HUES48 (cell line): ENCODE measurements at regions not wholly inside any gene's neighbourhood (a gene's known extent, or its start where the extent isn't known, plus 50 kb on each side); places are given as distances from the start of the nearest gene placed in this dataset.

Source experiments
- H3K27ac ChIP-seq: one replicate; pipeline ENCODE4 v1.7.0; 2013; ENCODE audit warnings: low read depth, low read length, inconsistent platforms
- H3K27me3 ChIP-seq: 2 replicates; pipeline ENCODE4 v1.6.1; 2013; ENCODE audit warnings: mild to moderate bottlenecking, low read length; ENCODE audit not compliant: control insufficient read depth, insufficient read depth
- H3K36me3 ChIP-seq: 2 replicates; pipeline ENCODE4 v1.6.1; 2013; ENCODE audit warnings: low read length; ENCODE audit not compliant: control insufficient read depth, insufficient read depth
- H3K4me1 ChIP-seq: 2 replicates; pipeline ENCODE4 v1.6.1; 2013; ENCODE audit warnings: mild to moderate bottlenecking, low read length; ENCODE audit not compliant: control insufficient read depth, insufficient read depth
- H3K4me3 ChIP-seq: 2 replicates; pipeline ENCODE4 v1.5.1; 2013; ENCODE audit warnings: mild to moderate bottlenecking, low read depth, low read length
- H3K9ac ChIP-seq: 2 replicates; pipeline ENCODE4 v1.6.1; 2013; ENCODE audit warnings: mild to moderate bottlenecking, low read depth, low read length, moderate library complexity
- H3K9me3 ChIP-seq: 2 replicates; pipeline ENCODE4 v1.6.1; 2013; ENCODE audit warnings: low read length; ENCODE audit not compliant: control insufficient read depth, insufficient read depth

DNA sequence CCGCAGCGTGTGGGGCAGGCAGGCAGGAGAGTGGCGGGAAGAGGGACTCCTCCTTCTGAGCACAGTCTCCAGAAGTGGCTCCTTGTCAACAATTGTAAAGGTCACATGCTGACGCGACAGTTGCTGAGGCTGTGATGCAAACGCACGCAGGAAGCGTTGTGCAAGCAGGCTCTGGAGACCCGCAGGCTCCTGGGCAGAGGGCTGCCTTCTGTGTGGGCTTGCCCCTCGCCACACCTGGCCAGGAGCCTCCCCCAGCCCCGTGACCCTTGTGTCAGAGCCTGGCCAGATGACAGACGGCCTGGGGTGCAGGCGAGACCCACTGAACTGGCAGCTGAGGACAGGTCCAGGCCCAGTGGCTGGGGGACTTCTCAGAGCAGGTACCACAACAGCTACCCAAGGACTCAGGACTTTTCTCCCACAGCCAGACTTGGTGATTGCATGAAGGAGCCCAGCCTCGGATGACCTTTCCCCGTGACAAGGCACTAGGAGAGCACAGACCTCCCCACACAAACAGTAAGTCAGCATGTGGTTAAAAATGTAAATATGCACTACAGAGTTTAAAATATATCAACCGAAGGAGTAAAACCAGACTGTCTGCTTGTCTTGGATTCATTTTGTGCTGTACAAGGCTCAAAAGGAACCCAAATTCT, 222.1 kb upstream of the RREB1 start:
- H3K4me1 ChIP-seq = peaks cover 6% of the 10 kb centered on the region
- no peaks in the 10 kb centered on the region for H3K36me3 ChIP-seq
- H3K9ac ChIP-seq = no peak overlapping the region
- no peaks in the 10 kb centered on the region for H3K9me3 ChIP-seq
- H3K27ac ChIP-seq = no peak overlapping the region
- no peaks in the 10 kb centered on the region for H3K27me3 ChIP-seq
- H3K4me3 ChIP-seq = no peak overlapping the region

GRCh38 chr6:6886171-6886885, 221.4 kb upstream of the RREB1 start:
- Histone ChIP-seq H3K9me3 (no peaks in the 10 kb centered on the region), H3K27ac (no peak overlapping the region), H3K4me1 (peaks cover 12% of the 10 kb centered on the region), H3K4me3 (no peak overlapping the region), H3K27me3 (no peaks in the 10 kb centered on the region), H3K9ac (no peak overlapping the region), H3K36me3 (no peaks in the 10 kb centered on the region)

DNA sequence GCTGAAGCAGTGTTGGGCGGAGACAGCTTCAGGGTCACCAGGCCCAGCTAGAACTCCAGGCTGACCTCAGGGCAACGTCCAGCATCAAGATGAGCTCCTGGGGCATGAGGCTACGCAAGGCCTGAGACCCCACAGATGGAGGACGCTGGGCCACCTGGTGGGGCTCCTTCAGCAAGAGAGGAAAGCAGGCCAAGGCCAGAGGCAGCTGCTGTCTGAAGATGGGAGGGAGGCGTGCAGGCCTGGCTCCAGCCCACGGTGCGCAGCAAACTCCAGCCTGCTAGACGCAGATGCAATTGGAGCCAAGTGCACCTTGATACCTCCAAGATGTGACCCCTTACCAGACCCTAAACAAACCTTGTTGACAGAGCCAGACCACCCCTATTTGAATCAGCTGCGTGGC, 220.9 kb upstream of the RREB1 start:
- H3K27ac ChIP-seq = no peak overlapping the region
- peaks cover 13% of the 10 kb centered on the region for H3K4me1 ChIP-seq
- no peak overlapping the region for H3K4me3 ChIP-seq
- H3K9me3 ChIP-seq = no peaks in the 10 kb centered on the region
- no peaks in the 10 kb centered on the region for H3K27me3 ChIP-seq
- H3K9ac ChIP-seq = no peak overlapping the region
- H3K36me3 ChIP-seq = no peaks in the 10 kb centered on the region

DNA sequence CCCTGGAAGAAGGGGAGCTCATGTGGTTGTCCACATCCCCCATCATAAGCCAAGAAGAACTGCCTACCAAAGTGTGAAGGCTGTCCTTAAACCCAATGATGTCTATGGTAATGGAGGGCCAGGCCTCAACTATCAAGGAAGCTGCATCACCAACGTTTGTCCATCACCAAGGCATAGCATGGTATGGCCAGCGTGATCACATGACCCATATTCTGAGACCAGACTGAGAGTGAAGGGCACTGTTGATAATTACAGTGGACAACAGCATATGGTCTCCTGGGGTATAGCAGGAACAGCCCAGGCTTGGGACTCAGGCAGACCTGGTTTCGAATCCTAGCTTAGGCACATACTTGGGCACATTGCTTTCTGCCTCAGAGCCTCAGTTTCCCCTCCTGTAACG, 218.2 kb upstream of the RREB1 start:
- Histone ChIP-seq H3K36me3 (no peaks in the 10 kb centered on the region), H3K4me1 (peaks cover 13% of the 10 kb centered on the region)

DNA sequence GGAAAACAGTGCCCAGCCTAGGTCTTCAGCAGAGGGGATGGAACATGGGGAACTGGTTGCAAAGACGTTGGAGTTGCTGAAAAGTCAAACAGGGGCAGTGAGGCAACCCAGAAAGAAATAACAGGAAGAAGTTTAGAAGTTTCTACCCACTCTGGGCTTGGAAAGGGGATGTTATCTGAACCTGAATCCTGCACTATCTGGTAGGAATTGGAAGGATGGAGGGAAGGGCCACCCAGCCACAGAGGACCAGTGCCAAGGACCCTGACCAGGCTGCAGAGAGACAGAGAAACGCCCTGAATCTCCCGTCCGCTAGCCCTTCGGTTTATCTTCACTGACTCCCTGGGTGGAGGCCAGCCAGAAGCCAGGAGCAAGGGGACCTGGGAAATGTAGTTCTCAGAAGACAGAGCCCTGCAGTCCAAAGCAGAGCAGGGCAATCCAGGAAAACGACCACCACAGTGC, 217.3 kb upstream of the RREB1 start:
- no peak overlapping the region for H3K27ac ChIP-seq
- no peak overlapping the region for H3K4me3 ChIP-seq
- no peaks in the 10 kb centered on the region for H3K36me3 ChIP-seq
- no peaks in the 10 kb centered on the region for H3K9me3 ChIP-seq
- H3K9ac ChIP-seq = no peak overlapping the region
- H3K27me3 ChIP-seq = no peaks in the 10 kb centered on the region
- H3K4me1 ChIP-seq = peaks cover 13% of the 10 kb centered on the region

More for the DNA sequence above, 218.2 kb upstream of the RREB1 start:
- H3K27ac ChIP-seq = no peak overlapping the region
- no peaks in the 10 kb centered on the region for H3K9me3 ChIP-seq
- no peak overlapping the region for H3K4me3 ChIP-seq
- no peaks in the 10 kb centered on the region for H3K27me3 ChIP-seq
- H3K9ac ChIP-seq = no peak overlapping the region

DNA sequence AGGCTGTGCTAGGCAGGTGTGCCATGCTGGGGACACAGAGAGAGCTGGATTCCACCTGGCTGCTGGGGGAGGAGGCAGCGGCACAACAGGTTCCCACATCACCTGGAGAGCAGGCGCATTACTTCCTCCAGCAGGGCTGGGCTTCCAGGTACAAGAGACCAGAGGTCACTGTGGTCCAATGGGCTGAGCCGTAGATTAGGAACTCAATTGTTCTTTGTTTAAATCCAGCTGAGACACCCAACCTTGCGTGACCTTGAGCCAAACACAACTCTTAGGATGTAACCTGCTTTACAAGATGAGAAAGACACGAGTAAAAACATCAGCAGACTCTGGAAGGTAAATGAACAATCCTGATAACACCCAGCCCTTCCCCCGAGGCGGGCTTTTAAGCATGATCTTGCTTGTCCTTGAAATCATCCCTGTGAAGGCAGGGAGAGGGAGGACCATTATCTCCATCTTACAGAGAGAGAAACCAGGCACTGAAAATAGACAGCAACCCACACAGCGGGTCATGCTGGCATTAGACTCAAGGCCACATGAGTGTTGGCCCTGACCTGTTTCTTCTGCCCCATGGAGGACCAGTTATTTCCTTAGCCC, 216.5 kb upstream of the RREB1 start:
- peaks cover 13% of the 10 kb centered on the region for H3K4me1 ChIP-seq
- H3K27ac ChIP-seq = no peak overlapping the region
- no peak overlapping the region for H3K4me3 ChIP-seq
- no peaks in the 10 kb centered on the region for H3K36me3 ChIP-seq
- no peaks in the 10 kb centered on the region for H3K9me3 ChIP-seq
- H3K9ac ChIP-seq = no peak overlapping the region
- H3K27me3 ChIP-seq = no peaks in the 10 kb centered on the region

- no peak overlapping the region for H3K4me3 ChIP-seq
- peaks cover 13% of the 10 kb centered on the region for H3K4me1 ChIP-seq
- no peak overlapping the region for H3K9ac ChIP-seq
- H3K27ac ChIP-seq = no peak overlapping the region
- no peaks in the 10 kb centered on the region for H3K9me3 ChIP-seq
- no peaks in the 10 kb centered on the region for H3K27me3 ChIP-seq
- no peaks in the 10 kb centered on the region for H3K36me3 ChIP-seq
Observed at GRCh38 chr6:6891949-6892461, 215.8 kb upstream of the RREB1 start.

DNA sequence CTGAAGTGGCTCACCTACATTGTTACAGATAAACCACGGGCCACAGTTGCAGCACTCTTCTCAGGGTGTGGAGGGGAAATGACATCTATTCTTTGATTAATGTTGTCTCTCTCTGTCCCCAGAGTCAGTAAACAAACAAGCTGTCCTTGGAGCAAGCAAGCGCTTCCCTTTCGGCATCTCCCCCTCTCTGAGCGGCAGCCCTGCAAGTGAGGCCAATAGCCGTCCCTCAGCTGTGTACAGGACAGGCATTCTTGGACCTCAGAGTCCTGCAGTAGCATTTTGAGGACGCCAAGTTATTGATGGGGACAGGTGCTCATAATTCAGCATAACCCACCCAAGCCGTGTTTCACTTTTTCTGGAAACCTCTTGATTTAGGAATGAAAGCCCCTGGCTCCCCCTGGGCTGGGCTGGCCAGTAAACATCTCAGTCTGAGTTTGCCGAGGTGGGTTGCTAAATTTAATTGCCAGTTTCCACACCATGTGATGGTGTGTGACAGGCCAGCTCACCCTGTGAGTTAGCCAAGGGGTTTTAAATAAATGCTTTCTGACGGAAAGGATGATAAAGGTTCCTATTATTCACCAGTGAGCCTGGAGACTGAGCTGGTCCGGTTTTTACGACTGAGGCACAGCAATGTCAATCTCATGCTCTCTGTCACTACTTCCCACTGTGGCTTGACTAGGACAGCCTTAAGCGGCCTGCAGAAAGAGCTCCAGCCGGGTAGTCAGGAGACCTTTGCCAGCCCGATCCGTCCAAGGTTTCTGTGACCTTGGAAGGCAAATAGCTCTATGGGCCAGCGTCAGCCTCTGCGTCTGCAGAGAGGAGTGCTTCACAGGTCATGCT, 214.8 kb upstream of the RREB1 start:
- no peak overlapping the region for H3K9ac ChIP-seq
- peaks cover 13% of the 10 kb centered on the region for H3K4me1 ChIP-seq
- no peaks in the 10 kb centered on the region for H3K36me3 ChIP-seq
- no peaks in the 10 kb centered on the region for H3K27me3 ChIP-seq
- no peak overlapping the region for H3K4me3 ChIP-seq
- H3K27ac ChIP-seq = no peak overlapping the region
- no peaks in the 10 kb centered on the region for H3K9me3 ChIP-seq

DNA sequence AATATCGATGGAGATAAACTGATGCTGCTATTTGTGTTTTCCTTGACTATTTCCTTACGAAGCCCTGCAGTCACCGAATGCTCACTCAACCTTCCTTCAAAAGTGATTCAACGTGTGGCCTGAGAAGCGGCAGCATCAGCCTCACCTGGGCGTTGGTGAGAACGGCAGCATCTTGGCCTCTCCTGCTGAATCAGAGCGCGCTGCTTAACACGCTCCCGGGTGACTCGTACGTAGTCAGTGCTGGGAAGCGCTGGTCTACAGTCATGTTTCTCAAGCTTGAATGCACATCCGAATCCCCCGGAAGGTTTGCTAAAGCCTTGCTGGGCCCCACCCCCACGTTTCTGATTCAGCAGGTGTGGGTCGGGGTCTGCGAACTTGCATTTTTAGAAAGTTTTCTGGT, 214.1 kb upstream of the RREB1 start:
- Histone ChIP-seq H3K4me1 (peaks cover 13% of the 10 kb centered on the region), H3K9me3 (no peaks in the 10 kb centered on the region), H3K36me3 (no peaks in the 10 kb centered on the region), H3K4me3 (no peak overlapping the region), H3K27ac (no peak overlapping the region), H3K9ac (no peak overlapping the region), H3K27me3 (no peaks in the 10 kb centered on the region)

DNA sequence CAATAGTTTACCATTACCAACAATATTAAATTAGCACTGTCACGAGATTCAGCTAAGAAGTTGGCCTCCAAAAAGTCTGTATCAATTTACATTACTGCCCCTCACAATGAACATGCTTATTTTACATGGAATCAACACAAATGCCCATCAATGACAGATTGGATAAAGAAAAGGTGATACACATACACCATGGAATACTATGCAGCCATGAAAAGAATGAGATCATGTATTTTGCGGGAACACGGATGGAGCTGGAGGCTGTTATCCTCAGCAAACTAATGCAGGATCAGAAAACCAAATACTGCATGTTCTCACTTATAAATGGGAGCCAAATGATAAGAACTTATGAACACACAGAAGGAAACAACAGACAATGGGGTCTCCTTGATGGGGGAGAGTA, 211.8 kb upstream of the RREB1 start:
- Histone ChIP-seq H3K27ac (no peak overlapping the region), H3K9ac (no peak overlapping the region), H3K4me3 (no peak overlapping the region), H3K27me3 (no peaks in the 10 kb centered on the region), H3K9me3 (no peaks in the 10 kb centered on the region), H3K4me1 (peaks cover 5% of the 10 kb centered on the region), H3K36me3 (no peaks in the 10 kb centered on the region)
